Panc1 (cell line): ENCODE measurements at regions not wholly inside any gene's neighbourhood (a gene's known extent, or its start where the extent isn't known, plus 50 kb on each side); places are given as distances from the start of the nearest gene placed in this dataset.
"Not testable (repeated sequence)": the region's sequence is repeated elsewhere in the genome, so short reads cannot be mapped to it uniquely, and the experiment has no call there.

Experiments used
- ATAC-seq: fragments of 200-7000 bp; cut with Tn5 transposase; 2 replicates; pipeline ENCODE4 v1.9.1; 2020; ENCODE audit warnings: mild to moderate bottlenecking, moderate library complexity
- BruUV-seq: library from RNA; stranded (reverse); fragments of 400-500 nt; replicated peaks from 2 replicates; lab custom pipeline; 2021; lab: Mats Ljungman, UMichigan
- CTCF ChIA-PET: fragments of 300-600 bp; sonication (Branson Sonifier 250); formaldehyde crosslinking; loops from one replicate; lab custom pipeline; 2022; ENCODE audit warnings: antibody characterized with exemption; lab: Charles Lee
- POLR2A ChIA-PET: fragments of 300-600 bp; sonication (Branson Sonifier 250); formaldehyde crosslinking; loops from one replicate; lab custom pipeline; 2022; ENCODE audit warnings: antibody characterized with exemption; lab: Charles Lee
- DNase-seq: peaks from one replicate; pipeline ENCODE4 v3.0.0-alpha.2; 2010; ENCODE audit warnings: low read depth, low spot score
- H3K27ac ChIP-seq: 2 replicates; pipeline ENCODE4 v1.5.1; 2011; ENCODE audit warnings: mild to moderate bottlenecking, low read length, inconsistent platforms
- H3K27me3 ChIP-seq: fragments of 200-500 bp; sonication (Bioruptor generic); 2 replicates; pipeline ENCODE4 v1.6.0; 2014; ENCODE audit warnings: low read length, inconsistent platforms; ENCODE audit not compliant: control insufficient read depth, insufficient read depth
- H3K36me3 ChIP-seq: fragments of 200-500 bp; sonication (Bioruptor generic); 2 replicates; pipeline ENCODE4 v1.5.1; 2014; ENCODE audit warnings: inconsistent platforms, mild to moderate bottlenecking, low read length, moderate library complexity; ENCODE audit not compliant: control insufficient read depth, insufficient read depth
- H3K4me1 ChIP-seq: 2 replicates; pipeline ENCODE4 v1.5.1; 2011; ENCODE audit warnings: inconsistent platforms, mild to moderate bottlenecking, low read length, moderate library complexity; ENCODE audit not compliant: control insufficient read depth, insufficient read depth
- H3K4me3 ChIP-seq, 2 experiments: 2 replicates each; pipeline ENCODE4 v1.5.1; 2011 to 2012; ENCODE audit warnings: low read depth in 2 of 2, low read length in 2 of 2, mild to moderate bottlenecking in 2 of 2, inconsistent platforms in 1 of 2, moderate library complexity in 1 of 2
- H3K9me3 ChIP-seq: fragments of 200-500 bp; sonication (Bioruptor generic); 2 replicates; pipeline ENCODE4 v1.5.1; 2014; ENCODE audit warnings: low read depth, mild to moderate bottlenecking, inconsistent platforms, low read length, moderate library complexity; ENCODE audit not compliant: control insufficient read depth, insufficient read depth
- POLR2AphosphoS5 ChIP-seq: IDR thresholded peaks from 2 replicates; pipeline ENCODE4 v1.6.1; 2012; ENCODE audit warnings: mild to moderate bottlenecking, low read depth, low read length, moderate library complexity
- SIN3A ChIP-seq: IDR thresholded peaks from 2 replicates; pipeline ENCODE4 v1.6.1; 2012; ENCODE audit warnings: low read depth, mild to moderate bottlenecking, low read length, moderate library complexity, borderline replicate concordance; ENCODE audit not compliant: insufficient read depth
- TCF7L2 ChIP-seq: IDR thresholded peaks from 2 replicates; pipeline ENCODE4 v1.6.1; 2011; ENCODE audit warnings: mild to moderate bottlenecking, low read depth, low read length, inconsistent platforms
- in situ Hi-C: cut with HindIII; loops from 2 replicates; pipeline ENCODE4 v1.10.0; 2016; ENCODE audit warnings: low sequenced_read_pairs, low pct_unique_long_range_greater_than_20kb
- intact Hi-C: fragments of 100-400 bp; cut with micrococcal nuclease; formaldehyde crosslinking; loops from one replicate; pipeline ENCODE4 v1.10.0; 2022; ENCODE audit not compliant: unreplicated experiment
- TF ChIP-seq, protein P1 (sequence below): fragments of 450-650 bp; IDR thresholded peaks from 2 replicates; pipeline ENCODE4 v1.5.1; 2017; ENCODE audit warnings: mild to moderate bottlenecking
- TF ChIP-seq, protein P2 (sequence below), 2 experiments: IDR thresholded peaks; 2 replicates each; pipeline ENCODE4 v1.6.1; 2011 to 2012; ENCODE audit warnings: low read depth in 2 of 2, control low read depth in 1 of 2, low read length in 1 of 2, mild to moderate bottlenecking in 1 of 2, moderate library complexity in 1 of 2; ENCODE audit not compliant: insufficient read depth in 1 of 2

DNA sequence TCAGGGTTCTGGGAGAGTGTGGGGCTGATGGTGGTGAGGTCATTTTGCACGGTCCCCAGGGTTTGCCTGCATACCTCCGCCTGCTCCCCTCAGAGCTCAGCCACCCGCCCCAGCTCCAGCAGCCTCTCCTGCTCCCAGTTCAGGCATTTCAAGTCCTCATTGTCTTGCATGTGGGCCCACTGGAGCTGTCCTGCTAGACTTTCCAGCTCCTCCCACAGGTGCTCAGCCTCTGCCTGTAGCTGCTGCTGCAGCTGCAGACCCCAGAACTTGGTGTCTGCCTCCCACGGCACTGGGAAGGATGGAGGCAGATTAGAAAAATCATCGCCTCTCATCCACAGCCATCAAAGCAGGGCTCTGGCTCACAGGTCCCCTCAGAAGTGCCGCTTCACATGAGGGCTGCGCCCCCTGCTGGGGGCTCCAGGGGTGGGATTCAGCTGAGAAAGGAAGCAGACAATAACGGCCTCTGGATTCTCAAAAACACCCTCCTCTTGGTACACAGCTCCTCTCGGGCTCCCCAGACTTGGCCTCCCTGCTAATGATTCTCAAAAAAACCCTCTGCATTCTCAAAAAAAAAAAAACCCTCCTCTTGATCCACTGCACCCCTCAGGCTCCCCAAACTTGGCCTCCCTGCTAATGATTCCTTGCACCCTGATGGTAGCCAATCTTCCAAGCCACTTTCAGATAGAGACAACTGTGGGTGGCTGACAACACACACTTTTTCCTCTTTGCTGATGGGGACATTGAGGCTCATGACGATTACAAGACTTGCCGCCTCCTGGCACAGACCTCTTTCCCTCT lies 89.3 kb upstream of the C2CD4B start:
- POLR2A ChIA-PET: no interaction called here
- TF ChIP-seq, protein P1, sequence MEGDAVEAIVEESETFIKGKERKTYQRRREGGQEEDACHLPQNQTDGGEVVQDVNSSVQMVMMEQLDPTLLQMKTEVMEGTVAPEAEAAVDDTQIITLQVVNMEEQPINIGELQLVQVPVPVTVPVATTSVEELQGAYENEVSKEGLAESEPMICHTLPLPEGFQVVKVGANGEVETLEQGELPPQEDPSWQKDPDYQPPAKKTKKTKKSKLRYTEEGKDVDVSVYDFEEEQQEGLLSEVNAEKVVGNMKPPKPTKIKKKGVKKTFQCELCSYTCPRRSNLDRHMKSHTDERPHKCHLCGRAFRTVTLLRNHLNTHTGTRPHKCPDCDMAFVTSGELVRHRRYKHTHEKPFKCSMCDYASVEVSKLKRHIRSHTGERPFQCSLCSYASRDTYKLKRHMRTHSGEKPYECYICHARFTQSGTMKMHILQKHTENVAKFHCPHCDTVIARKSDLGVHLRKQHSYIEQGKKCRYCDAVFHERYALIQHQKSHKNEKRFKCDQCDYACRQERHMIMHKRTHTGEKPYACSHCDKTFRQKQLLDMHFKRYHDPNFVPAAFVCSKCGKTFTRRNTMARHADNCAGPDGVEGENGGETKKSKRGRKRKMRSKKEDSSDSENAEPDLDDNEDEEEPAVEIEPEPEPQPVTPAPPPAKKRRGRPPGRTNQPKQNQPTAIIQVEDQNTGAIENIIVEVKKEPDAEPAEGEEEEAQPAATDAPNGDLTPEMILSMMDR: peak; percentile 88
- peak; percentile 90 for TF ChIP-seq TCF7L2
- TF ChIP-seq, protein P2, sequence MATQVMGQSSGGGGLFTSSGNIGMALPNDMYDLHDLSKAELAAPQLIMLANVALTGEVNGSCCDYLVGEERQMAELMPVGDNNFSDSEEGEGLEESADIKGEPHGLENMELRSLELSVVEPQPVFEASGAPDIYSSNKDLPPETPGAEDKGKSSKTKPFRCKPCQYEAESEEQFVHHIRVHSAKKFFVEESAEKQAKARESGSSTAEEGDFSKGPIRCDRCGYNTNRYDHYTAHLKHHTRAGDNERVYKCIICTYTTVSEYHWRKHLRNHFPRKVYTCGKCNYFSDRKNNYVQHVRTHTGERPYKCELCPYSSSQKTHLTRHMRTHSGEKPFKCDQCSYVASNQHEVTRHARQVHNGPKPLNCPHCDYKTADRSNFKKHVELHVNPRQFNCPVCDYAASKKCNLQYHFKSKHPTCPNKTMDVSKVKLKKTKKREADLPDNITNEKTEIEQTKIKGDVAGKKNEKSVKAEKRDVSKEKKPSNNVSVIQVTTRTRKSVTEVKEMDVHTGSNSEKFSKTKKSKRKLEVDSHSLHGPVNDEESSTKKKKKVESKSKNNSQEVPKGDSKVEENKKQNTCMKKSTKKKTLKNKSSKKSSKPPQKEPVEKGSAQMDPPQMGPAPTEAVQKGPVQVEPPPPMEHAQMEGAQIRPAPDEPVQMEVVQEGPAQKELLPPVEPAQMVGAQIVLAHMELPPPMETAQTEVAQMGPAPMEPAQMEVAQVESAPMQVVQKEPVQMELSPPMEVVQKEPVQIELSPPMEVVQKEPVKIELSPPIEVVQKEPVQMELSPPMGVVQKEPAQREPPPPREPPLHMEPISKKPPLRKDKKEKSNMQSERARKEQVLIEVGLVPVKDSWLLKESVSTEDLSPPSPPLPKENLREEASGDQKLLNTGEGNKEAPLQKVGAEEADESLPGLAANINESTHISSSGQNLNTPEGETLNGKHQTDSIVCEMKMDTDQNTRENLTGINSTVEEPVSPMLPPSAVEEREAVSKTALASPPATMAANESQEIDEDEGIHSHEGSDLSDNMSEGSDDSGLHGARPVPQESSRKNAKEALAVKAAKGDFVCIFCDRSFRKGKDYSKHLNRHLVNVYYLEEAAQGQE (IDR thresholded peaks at IDR 0.05; ENCODE audit: insufficient read depth in 1 of 2, low read depth in 2 of 2, low read length in 1 of 2): no peak
- peak; percentile 35 for DNase-seq

DNA sequence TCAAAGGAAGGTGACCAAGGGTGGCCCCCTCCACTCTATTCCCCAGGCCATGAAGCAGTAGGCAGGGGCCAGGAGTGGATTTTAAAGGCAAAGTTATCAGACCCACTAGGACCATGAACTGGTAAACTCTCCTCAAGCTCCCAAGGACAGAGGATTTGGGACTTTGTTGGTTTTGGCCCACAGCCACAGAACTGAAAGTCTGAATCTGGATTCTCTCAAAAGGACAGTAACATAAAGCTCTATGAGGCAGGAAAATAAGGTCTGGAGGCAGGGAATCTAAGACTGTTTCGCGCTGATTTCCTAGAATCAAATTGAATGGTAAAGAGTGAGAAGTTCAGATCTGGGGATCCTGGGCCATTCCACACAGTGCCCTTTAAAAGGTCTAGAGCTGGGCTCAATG lies 91.3 kb upstream of the C2CD4B start:
- BruUV-seq, intact Hi-C loops, in situ Hi-C loops, CTCF ChIA-PET, ATAC-seq, H3K36me3 ChIP-seq, H3K27me3 ChIP-seq, DNase-seq, H3K9me3 ChIP-seq, H3K4me3 ChIP-seq, H3K4me1 ChIP-seq, H3K27ac ChIP-seq: not testable (repeated sequence)
- POLR2A ChIA-PET: interaction anchor here (0.6 kb wide), 1 partner anchor 78 kb away, joined by 3 read pairs; no protein-coding TSS in a partner anchor

More for the DNA sequence above, 89.3 kb upstream of the C2CD4B start:
- H3K4me1 ChIP-seq: no peaks in the 10 kb centered on the region; the same call in 1 of the 2 replicates
- H3K4me3 ChIP-seq: no peak overlapping the region
- no peaks in the 10 kb centered on the region for H3K27me3 ChIP-seq
- CTCF ChIA-PET: interaction anchor here (0.5 to 1.8 kb wide), 4 partner anchors 82 to 129 kb away, joined by 3 to 8 read pairs (median 5); partner anchors contain the start of gene C2CD4B
- BruUV-seq: no TSS peak
- intact Hi-C loops (no loop called here), in situ Hi-C loops (no loop called here)
- ATAC-seq: peak; percentile 86
- no peaks in the 10 kb centered on the region for H3K9me3 ChIP-seq
- H3K36me3 ChIP-seq: no peaks in the 10 kb centered on the region
- H3K27ac ChIP-seq: no peak overlapping the region

DNA sequence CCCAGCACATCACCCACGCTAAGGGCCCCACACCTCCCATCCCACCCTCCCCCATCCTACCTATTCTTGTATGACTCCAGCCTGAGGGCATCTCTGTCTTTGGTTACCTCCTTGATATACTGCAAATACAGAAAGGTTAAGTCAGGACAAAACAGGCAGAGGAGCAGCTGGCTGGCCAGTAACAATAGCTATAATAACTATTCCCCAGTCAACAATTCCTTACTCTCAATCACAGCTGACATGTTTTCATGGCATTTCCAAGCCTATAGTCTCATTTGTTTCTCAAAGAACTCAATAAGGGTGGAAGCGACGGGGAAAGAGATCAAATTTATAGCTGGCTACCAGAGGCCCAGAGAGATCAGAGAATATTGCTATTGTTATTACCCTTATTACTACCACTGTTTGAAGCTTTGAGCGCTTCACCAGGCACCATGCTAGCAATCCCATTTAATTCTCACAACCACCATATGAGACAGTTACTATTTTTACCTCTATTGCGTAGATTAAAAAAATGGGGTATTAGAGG lies 93.0 kb upstream of the C2CD4B start:
- no TSS peak for BruUV-seq
- DNase-seq (no peak), ATAC-seq (no peak)
- Histone ChIP-seq H3K9me3 (peaks cover 9% of the 10 kb centered on the region; the same call in 1 of the 2 replicates), H3K4me3 (no peak overlapping the region), H3K27ac (no peak overlapping the region), H3K4me1 (no peaks in the 10 kb centered on the region), H3K36me3 (no peaks in the 10 kb centered on the region), H3K27me3 (no peaks in the 10 kb centered on the region)
- intact Hi-C loops (no loop called here), in situ Hi-C loops (no loop called here)
- ChIA-PET CTCF (no interaction called here), POLR2A (no interaction called here)
- no peak for TF ChIP-seq SIN3A
- TF ChIP-seq, protein P2 (IDR thresholded peaks at IDR 0.05; ENCODE audit: insufficient read depth in 1 of 2, low read depth in 2 of 2, low read length in 1 of 2): no peak
- TF ChIP-seq, protein P1: no peak
- no peak for TF ChIP-seq POLR2AphosphoS5
- TF ChIP-seq TCF7L2: no peak
